B cell (primary cell): ENCODE measurements at regions not wholly inside any gene's neighbourhood (a gene's known extent, or its start where the extent isn't known, plus 50 kb on each side); places are given as distances from the start of the nearest gene placed in this dataset.

Experiments
- EZH2 ChIP-seq: IDR thresholded peaks from 2 replicates; pipeline ENCODE4 v1.6.1; 2012; ENCODE audit warnings: borderline replicate concordance, low read depth, mild to moderate bottlenecking, moderate library complexity, low read length; ENCODE audit not compliant: insufficient read depth, poor library complexity, severe bottlenecking
- TF ChIP-seq, protein P1 (sequence below): fragments of 200-600 bp; IDR thresholded peaks from one replicate; pipeline ENCODE4 v1.8.0; 2022; ENCODE audit warnings: antibody characterized with exemption, mild to moderate bottlenecking

DNA sequence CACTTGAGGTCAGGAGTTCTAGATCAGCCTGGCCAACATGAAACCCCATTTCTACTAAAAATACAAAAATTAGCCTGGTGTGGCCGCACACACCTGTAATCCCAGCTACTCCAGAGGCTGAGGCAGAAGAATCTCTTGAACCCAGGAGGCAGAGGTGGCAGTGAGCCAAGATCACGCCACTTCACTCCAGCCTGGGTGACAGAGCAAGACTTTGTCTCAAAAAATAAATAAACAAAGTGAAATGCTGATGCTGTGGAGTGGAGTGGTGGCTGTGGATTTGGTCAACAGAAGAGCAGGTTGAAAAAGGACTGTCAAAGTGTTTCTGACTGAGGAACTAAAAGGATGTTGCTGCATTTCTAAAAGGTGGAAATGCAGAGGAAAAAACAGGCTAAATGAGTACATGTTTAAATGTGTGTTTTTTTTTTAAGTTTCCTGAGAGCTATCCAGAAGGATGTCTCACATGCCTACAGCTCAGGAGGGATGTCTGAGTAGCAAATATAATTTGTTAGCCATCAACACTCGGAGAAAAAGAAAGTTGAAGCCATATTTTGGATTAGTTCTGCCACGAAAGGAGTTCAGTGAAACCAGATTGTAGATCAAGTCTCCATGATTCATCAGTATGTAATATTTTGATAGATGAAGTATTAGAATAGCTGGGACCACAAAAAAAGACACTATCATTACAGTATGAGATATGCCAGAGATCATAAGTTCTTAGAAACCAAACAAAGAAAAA, 621.1 kb upstream of the ADGRB3 start:
- TF ChIP-seq, protein P1, sequence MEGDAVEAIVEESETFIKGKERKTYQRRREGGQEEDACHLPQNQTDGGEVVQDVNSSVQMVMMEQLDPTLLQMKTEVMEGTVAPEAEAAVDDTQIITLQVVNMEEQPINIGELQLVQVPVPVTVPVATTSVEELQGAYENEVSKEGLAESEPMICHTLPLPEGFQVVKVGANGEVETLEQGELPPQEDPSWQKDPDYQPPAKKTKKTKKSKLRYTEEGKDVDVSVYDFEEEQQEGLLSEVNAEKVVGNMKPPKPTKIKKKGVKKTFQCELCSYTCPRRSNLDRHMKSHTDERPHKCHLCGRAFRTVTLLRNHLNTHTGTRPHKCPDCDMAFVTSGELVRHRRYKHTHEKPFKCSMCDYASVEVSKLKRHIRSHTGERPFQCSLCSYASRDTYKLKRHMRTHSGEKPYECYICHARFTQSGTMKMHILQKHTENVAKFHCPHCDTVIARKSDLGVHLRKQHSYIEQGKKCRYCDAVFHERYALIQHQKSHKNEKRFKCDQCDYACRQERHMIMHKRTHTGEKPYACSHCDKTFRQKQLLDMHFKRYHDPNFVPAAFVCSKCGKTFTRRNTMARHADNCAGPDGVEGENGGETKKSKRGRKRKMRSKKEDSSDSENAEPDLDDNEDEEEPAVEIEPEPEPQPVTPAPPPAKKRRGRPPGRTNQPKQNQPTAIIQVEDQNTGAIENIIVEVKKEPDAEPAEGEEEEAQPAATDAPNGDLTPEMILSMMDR = no peak
- TF ChIP-seq EZH2 = no peak
